ENCODE measurements at regions not wholly inside any gene's neighbourhood (a gene's known extent, or its start where the extent isn't known, plus 50 kb on each side); places are given as distances from the start of the nearest gene placed in this dataset.

- TF ChIP-seq CTCF (IDR thresholded peaks at IDR 0.05; ENCODE audit: insufficient read depth, low read depth, low read length) (no peak), EZH2 (IDR thresholded peaks at IDR 0.05; ENCODE audit: insufficient read depth, low read length) (no peak)
Measured at GRCh38 chr21:28221984-28222383, 770.7 kb downstream of the LTN1 start.
